Neural cell (in vitro differentiated cells): ENCODE measurements at regions not wholly inside any gene's neighbourhood (a gene's known extent, or its start where the extent isn't known, plus 50 kb on each side); places are given as distances from the start of the nearest gene placed in this dataset.

Source experiments
- H2AFZ ChIP-seq: fragments of 200-600, 300-800 bp; sonication (generic), shearing (Covaris generic); 2 replicates; pipeline ENCODE4 v1.6.0; 2014; ENCODE audit warnings: low read depth, mild to moderate bottlenecking, antibody characterized with exemption, low read length, moderate library complexity
- H3F3A ChIP-seq: fragments of 200-600 bp; shearing (Covaris generic); 2 replicates; pipeline ENCODE4 v1.6.1; 2016; ENCODE audit warnings: mild to moderate bottlenecking, moderate library complexity, mixed read lengths, antibody characterized with exemption, low read length; ENCODE audit not compliant: insufficient read depth, poor library complexity, severe bottlenecking
- H3K27ac ChIP-seq: fragments of 200-600, 300-800 bp; sonication (generic), shearing (Covaris generic); 2 replicates; pipeline ENCODE4 v1.5.1; 2014; ENCODE audit warnings: mild to moderate bottlenecking, low read length, moderate library complexity
- H3K27me3 ChIP-seq: fragments of 300-800, 200-600 bp; sonication (generic), shearing (Covaris generic); 2 replicates; pipeline ENCODE4 v1.6.0; 2014; ENCODE audit warnings: mild to moderate bottlenecking, low read depth, low read length, moderate library complexity; ENCODE audit not compliant: insufficient read depth
- H3K36me3 ChIP-seq: fragments of 300-800, 200-600 bp; sonication (generic), shearing (Covaris generic); 2 replicates; pipeline ENCODE4 v1.5.1; 2014; ENCODE audit warnings: mild to moderate bottlenecking, antibody characterized with exemption, low read length, moderate library complexity; ENCODE audit not compliant: insufficient read depth
- H3K4me2 ChIP-seq: fragments of 300-800, 200-600 bp; sonication (generic), shearing (Covaris generic); 2 replicates; pipeline ENCODE4 v1.6.0; 2014; ENCODE audit warnings: mild to moderate bottlenecking, low read length
- H3K4me3 ChIP-seq: fragments of 300-800, 200-600 bp; sonication (generic), shearing (Covaris generic); 2 replicates; pipeline ENCODE4 v1.5.1; 2014; ENCODE audit warnings: mild to moderate bottlenecking, low read length, moderate library complexity
- H3K79me2 ChIP-seq: fragments of 200-600 bp; shearing (Covaris generic); replicated peaks from 2 replicates; pipeline ENCODE4 v1.6.0; 2014; ENCODE audit warnings: mild to moderate bottlenecking, low read length, moderate library complexity; ENCODE audit not compliant: insufficient read depth
- H3K9ac ChIP-seq: fragments of 300-800, 200-600 bp; sonication (generic), shearing (Covaris generic); 2 replicates; pipeline ENCODE4 v1.6.1; 2016; ENCODE audit warnings: mild to moderate bottlenecking, low read length, mixed read lengths
- H3K9me2 ChIP-seq: fragments of 200-600 bp; shearing (Covaris generic); 2 replicates; pipeline ENCODE4 v1.6.1; 2016; ENCODE audit warnings: mild to moderate bottlenecking, low read length, mixed read lengths; ENCODE audit not compliant: insufficient read depth
- H3K9me3 ChIP-seq: fragments of 200-600, 300-800 bp; sonication (generic), shearing (Covaris generic); 2 replicates; pipeline ENCODE4 v1.6.1; 2016; ENCODE audit warnings: mild to moderate bottlenecking, mixed run types, low read length, moderate library complexity, mixed read lengths
- H4K20me1 ChIP-seq: fragments of 200-600 bp; shearing (Covaris generic); 2 replicates; pipeline ENCODE4 v1.6.1; 2016; ENCODE audit warnings: mild to moderate bottlenecking, mixed run types; ENCODE audit not compliant: insufficient read depth
- CTCF ChIP-seq: fragments of 450-650 bp; IDR thresholded peaks from 2 replicates; pipeline ENCODE4 v1.5.1; 2014; ENCODE audit warnings: antibody characterized with exemption, mild to moderate bottlenecking, moderate library complexity; ENCODE audit not compliant: poor library complexity, severe bottlenecking
- EP300 ChIP-seq: fragments of 450-650 bp; conservative IDR thresholded peaks from 2 replicates; pipeline ENCODE4 v1.6.1; 2014; ENCODE audit warnings: antibody characterized with exemption, mild to moderate bottlenecking, moderate library complexity; ENCODE audit not compliant: poor library complexity, severe bottlenecking
- EZH2 ChIP-seq: fragments of 200-600, 300-800 bp; shearing (Covaris generic), sonication (generic); IDR thresholded peaks from 2 replicates; pipeline ENCODE4 v1.6.1; 2014; ENCODE audit warnings: antibody characterized with exemption, low read length, borderline replicate concordance, mild to moderate bottlenecking; ENCODE audit not compliant: insufficient read depth, poor library complexity, severe bottlenecking
- MXI1 ChIP-seq: fragments of 450-650 bp; conservative IDR thresholded peaks from 2 replicates; pipeline ENCODE4 v1.6.1; 2014; ENCODE audit warnings: antibody characterized with exemption, mild to moderate bottlenecking; ENCODE audit not compliant: poor library complexity, severe bottlenecking
- POLR2AphosphoS5 ChIP-seq: IDR thresholded peaks from 2 replicates; pipeline ENCODE4 v1.6.1; 2012
- RAD21 ChIP-seq: fragments of 450-650 bp; conservative IDR thresholded peaks from 2 replicates; pipeline ENCODE4 v1.6.1; 2014; ENCODE audit warnings: antibody characterized with exemption, mild to moderate bottlenecking, moderate library complexity
- REST ChIP-seq: IDR thresholded peaks from 2 replicates; pipeline ENCODE4 v1.6.1; 2012; ENCODE audit warnings: borderline replicate concordance
- SMC3 ChIP-seq: fragments of 450-650 bp; conservative IDR thresholded peaks from 2 replicates; pipeline ENCODE4 v1.6.1; 2014; ENCODE audit warnings: antibody characterized with exemption, mild to moderate bottlenecking, moderate library complexity; ENCODE audit not compliant: poor library complexity
- TAF1 ChIP-seq: IDR thresholded peaks from 2 replicates; pipeline ENCODE4 v1.6.1; 2012; ENCODE audit warnings: low read depth

- H3K27ac ChIP-seq: no peak overlapping the region
- H4K20me1 ChIP-seq: no peaks in the 10 kb centered on the region
- H2AFZ ChIP-seq: no peak overlapping the region
- H3K27me3 ChIP-seq: no peaks in the 10 kb centered on the region
- H3K4me2 ChIP-seq: no peak overlapping the region
- no peak overlapping the region for H3K4me3 ChIP-seq
- H3F3A ChIP-seq: no peaks in the 10 kb centered on the region
- H3K9me2 ChIP-seq: no peaks in the 10 kb centered on the region
- H3K79me2 ChIP-seq: no peaks in the 10 kb centered on the region
- H3K9ac ChIP-seq: no peak overlapping the region
- H3K36me3 ChIP-seq: no peaks in the 10 kb centered on the region
- TF ChIP-seq RAD21 (no peak), TAF1 (no peak), EZH2 (no peak), EP300 (no peak), CTCF (no peak), POLR2AphosphoS5 (no peak), SMC3 (no peak), MXI1 (no peak), REST (no peak)
- no peaks in the 10 kb centered on the region for H3K9me3 ChIP-seq
Observed at GRCh38 chr6:10266061-10266460, 148.8 kb downstream of the TFAP2A start.

GRCh38 chr6:10262505-10262904, 152.4 kb downstream of the TFAP2A start:
- H3K36me3 ChIP-seq: no peaks in the 10 kb centered on the region
- H3K27ac ChIP-seq: no peak overlapping the region
- H3K79me2 ChIP-seq: no peaks in the 10 kb centered on the region
- no peaks in the 10 kb centered on the region for H4K20me1 ChIP-seq
- H3F3A ChIP-seq: no peaks in the 10 kb centered on the region
- H3K4me3 ChIP-seq: no peak overlapping the region
- H2AFZ ChIP-seq: no peak overlapping the region
- H3K9me2 ChIP-seq: no peaks in the 10 kb centered on the region
- no peaks in the 10 kb centered on the region for H3K27me3 ChIP-seq
- H3K9me3 ChIP-seq: no peaks in the 10 kb centered on the region
- H3K4me2 ChIP-seq: no peak overlapping the region
- no peak for TF ChIP-seq TAF1
- TF ChIP-seq MXI1: no peak
- no peak for TF ChIP-seq SMC3
- TF ChIP-seq EP300: no peak
- TF ChIP-seq POLR2AphosphoS5: no peak
- TF ChIP-seq REST: no peak
- no peak for TF ChIP-seq CTCF
- TF ChIP-seq EZH2: no peak
- no peak overlapping the region for H3K9ac ChIP-seq
